ENCODE measurements at regions not wholly inside any gene's neighbourhood (a gene's known extent, or its start where the extent isn't known, plus 50 kb on each side); places are given as distances from the start of the nearest gene placed in this dataset.
A peak's percentile ranks its signal among the peaks of the same experiment; 100 is the strongest.
"Not testable (repeated sequence)": the region's sequence is repeated elsewhere in the genome, so short reads cannot be mapped to it uniquely, and the experiment has no call there.

DNA sequence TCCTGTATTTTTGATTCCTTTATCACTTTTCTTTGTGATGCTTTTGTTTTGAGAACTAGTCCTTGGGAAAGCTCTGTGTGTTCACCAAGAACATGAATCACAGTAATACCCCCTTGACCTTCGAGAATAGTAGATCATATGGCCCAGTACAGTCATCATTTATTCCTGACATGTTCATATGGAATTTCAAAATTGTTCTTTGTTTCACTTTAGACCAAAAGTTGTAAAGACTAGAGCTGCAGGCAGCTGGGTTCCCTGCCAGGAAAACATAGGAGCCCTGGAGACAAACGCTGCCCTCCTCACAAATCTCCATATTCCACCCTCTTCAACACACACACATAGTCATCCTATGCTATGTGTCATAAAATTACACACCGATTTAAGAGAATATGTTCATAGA, 621.2 kb upstream of the EYS start:
- DNase-seq (ENCODE audit: low spot score), result no peak
- ATAC-seq, result no peak
- intact Hi-C loops (cut with DNase I), result no loop called here

DNA sequence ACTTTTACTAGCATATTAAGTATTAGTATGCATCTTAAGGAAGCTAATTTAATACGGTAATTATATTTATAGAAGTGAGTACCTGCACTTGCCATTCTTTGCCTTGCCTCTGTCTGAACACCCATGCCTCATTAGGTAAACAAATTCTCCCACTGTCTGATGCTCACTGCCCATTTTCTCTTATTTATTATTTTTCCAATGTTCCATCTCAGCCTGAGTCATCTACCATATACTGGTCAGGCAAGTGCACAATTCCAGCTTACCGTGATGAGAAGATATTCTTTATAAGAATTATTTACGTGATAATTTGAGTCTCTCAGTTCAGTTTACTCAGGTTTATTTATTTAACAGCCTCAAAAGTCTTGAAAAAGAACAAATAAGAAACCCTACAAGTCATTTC, 619.2 kb upstream of the EYS start:
- DNase-seq (ENCODE audit: low spot score), result no peak
- ATAC-seq, result no peak
- intact Hi-C loops (cut with DNase I), result no loop called here

- no peak for DNase-seq (ENCODE audit: low spot score)
- intact Hi-C loops (cut with DNase I), result no loop called here
- ATAC-seq, result no peak
These were observed 614.0 kb upstream of the EYS start for GRCh38 chr6:66321017-66321416.

GRCh38 chr6:66307490-66307889, 600.5 kb upstream of the EYS start:
- intact Hi-C loops (cut with DNase I), result no loop called here
- DNase-seq (ENCODE audit: low spot score) (no peak), ATAC-seq (no peak)

DNA sequence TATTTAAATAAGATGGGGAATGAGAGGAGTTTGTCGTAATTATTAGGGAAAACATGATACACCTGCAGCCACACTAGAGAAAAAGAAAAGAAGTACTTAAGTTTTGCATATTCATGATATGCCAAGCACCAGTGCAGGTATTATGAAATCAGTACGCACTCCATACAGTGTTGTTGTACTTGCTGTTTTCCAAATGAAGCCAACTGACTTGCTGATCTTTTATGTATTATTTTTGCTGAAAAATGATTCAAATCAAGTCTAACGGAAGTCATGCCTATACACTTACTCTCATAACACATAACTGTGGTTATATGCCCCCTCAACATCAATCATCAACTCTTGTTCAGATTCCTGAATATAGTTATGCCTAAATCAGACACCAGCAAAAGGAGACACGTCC, 584.9 kb upstream of the EYS start:
- intact Hi-C loops (cut with DNase I), result loop anchor here (5.0 kb wide), 1 partner anchor 1265 kb away; no protein-coding TSS in a partner anchor
- ATAC-seq, result no peak

DNA sequence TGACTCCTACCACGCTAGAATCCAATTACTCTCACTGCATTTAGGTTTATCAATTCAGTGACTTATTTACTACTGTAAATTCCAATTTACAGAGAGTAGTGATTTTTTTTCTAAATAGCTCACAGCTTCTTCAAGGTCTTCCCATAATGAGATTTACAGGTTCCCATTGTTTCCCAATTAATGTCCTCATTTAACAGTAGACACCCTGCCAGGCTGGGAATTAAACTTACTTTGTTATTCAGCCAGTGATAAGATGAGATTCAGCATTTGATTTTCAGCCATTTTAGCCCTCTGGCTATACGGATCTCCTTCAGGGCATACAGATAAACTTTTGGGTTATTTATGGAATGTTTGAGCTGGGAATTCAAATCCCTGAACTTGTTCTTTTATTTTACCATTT, 582.9 kb upstream of the EYS start:
- DNase-seq (ENCODE audit: low spot score), result no peak
- ATAC-seq, result no peak
- intact Hi-C loops (cut with DNase I), result loop anchor here (5.0 kb wide), 1 partner anchor 1263 kb away; no protein-coding TSS in a partner anchor

More for the DNA sequence above, 584.9 kb upstream of the EYS start:
- DNase-seq (ENCODE audit: low spot score), result no peak

DNA sequence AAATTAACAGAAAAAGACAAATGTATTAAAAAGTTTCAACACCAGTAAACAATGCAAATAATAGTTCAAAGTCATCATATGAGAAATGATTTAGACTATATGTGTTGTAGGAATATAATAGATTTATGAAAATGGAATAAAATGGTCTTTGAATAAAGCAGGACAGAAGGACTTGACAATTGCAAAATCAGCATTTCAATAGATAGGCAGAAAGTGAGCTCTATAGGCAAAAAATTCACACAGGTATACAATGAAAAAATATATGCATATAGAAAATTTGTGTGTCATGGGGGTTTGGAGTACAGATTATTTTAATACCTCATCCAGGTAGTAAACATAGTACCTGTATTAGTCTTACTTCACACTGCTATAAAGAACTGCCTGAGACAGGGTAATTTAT, 571.1 kb upstream of the EYS start:
- DNase-seq (ENCODE audit: low spot score), result no peak
- no peak for ATAC-seq
- intact Hi-C loops (cut with DNase I), result no loop called here

GRCh38 chr6:66277400-66277799, 570.4 kb upstream of the EYS start:
- peak; percentile 26 for ATAC-seq
- DNase-seq (ENCODE audit: low spot score), result no peak
- intact Hi-C loops (cut with DNase I), result no loop called here

DNA sequence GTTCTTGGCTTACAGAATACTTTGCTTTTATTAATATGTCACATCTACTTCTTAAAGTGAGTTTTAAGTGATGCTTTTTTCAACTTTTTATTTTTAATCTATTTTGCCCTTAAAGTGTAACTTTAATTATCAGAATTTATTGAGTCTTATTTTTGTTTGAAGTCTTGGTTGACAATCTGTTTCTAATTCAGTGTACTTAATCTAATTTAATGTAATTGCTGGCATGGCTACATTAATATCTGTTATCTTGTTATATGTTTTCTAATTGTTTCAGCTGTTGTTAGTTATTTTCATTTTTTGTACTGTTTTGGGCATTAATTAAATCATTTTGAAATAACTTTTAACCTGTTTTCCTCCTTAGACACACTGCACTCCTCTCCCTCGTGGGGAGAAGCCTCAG, 558.7 kb upstream of the EYS start:
- DNase-seq (ENCODE audit: low spot score), result no peak

DNA sequence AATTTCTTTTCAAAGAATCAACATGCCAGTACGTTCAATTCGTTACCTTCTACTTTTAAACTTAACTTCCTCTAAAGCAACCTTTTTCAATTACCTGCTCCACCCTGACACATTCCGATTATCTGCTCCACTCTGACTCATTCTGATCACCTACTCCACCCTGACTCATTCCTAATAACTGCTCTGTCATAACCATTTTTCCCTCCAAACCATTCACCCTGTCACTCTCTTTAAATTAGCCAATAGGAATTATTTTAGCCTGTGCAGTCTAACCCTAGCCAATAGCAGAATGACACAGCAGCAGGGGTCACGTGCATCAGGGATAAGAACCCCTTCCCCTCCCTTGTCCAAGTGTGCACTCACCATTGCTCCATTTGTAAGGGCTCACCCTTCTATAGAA, 557.4 kb upstream of the EYS start:
- intact Hi-C loops (cut with DNase I), result no loop called here
- ATAC-seq, result no peak
- DNase-seq (ENCODE audit: low spot score), result no peak

More for the DNA sequence above, 558.7 kb upstream of the EYS start:
- intact Hi-C loops (cut with DNase I), result no loop called here
- no peak for ATAC-seq

DNA sequence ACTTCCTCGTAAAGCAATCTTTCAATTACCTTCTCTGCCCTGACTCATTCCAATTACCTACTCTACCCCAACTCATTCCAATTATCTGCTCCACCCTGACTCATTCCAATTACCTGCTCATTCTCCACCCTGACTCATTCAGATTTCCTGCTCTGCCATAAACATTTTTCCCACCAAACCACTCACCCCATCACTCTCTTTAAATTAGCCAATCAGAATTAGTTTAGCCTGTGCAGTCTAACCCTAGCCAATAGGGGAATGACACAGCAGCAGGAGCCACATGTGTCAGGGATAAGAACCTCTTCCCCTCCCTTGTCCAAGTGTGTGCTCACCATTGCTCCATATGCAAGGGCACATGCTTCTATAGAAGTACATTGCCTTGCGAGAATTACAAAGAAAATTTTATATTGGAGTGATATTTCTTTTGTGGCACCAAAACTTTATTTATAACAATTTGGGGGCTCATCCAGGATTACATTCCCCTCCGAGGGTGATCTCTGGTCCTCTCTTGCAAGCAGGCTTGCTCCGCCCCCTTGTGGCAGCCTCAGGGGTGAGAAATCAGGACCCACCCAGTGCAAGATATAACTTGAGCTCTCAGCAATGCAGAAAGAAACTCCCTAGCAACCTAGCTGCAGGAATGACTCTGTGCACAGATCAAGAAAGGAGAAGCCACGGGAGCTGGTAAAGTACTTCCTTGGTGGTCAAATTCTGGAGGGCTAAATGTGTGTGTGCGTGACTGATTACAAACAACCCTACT, 551.9 kb upstream of the EYS start:
- intact Hi-C loops (cut with DNase I), result loop anchor here (2.0 kb wide), 1 partner anchor 72 kb away; no protein-coding TSS in a partner anchor
- DNase-seq (ENCODE audit: low spot score); ATAC-seq: not testable (repeated sequence)

GRCh38 chr6:66245231-66245630, 538.2 kb upstream of the EYS start:
- intact Hi-C loops (cut with DNase I), result no loop called here
- ATAC-seq (no peak), DNase-seq (ENCODE audit: low spot score) (no peak)

DNA sequence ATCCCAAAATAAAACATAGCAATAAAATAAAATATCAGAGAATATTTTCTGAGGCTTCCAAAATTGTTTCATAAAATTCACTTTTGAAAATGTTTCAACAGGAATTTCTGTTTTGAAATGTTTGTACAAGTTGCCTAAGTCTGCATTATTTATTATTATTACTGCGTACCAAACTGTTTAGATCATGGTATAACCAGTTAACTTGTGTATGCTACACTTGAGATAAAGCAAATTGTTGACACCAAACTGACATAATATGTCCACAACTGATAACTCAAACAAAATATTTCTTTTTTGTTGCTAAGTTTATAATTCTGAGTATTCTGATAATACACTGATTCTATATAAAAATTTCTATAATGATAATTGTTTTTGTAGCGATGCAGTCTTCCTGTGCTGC, 531.8 kb upstream of the EYS start:
- ATAC-seq (no peak), DNase-seq (ENCODE audit: low spot score) (no peak)
- intact Hi-C loops (cut with DNase I), result no loop called here

- no peak for ATAC-seq
- DNase-seq (ENCODE audit: low spot score), result no peak
- intact Hi-C loops (cut with DNase I), result no loop called here
These were observed 525.9 kb upstream of the EYS start for GRCh38 chr6:66232890-66233289.

DNA sequence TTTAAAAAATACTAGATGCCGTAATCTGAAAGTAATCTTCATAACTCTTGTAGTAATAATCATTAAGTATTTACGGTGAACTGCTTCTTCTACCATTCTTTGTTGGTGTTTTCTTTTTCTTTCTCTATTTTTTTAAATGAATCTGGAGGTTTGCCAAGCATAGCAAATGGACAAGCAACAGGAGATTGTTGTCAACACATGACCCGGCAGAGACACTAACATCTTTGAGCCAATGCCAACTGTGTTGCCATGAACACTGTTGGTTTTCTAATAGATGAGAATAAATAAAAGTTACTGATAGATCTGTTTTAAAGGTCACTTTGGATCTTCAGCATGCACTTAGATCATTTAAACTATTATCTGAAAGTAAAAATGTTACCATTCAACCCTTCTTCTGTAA, 523.6 kb upstream of the EYS start:
- intact Hi-C loops (cut with DNase I), result no loop called here
- ATAC-seq (no peak), DNase-seq (ENCODE audit: low spot score) (no peak)

- DNase-seq (ENCODE audit: low spot score) (no peak), ATAC-seq (no peak)
- intact Hi-C loops (cut with DNase I), result no loop called here
These were observed 519.1 kb upstream of the EYS start for GRCh38 chr6:66226109-66226508.

GRCh38 chr6:66210964-66211363, 503.9 kb upstream of the EYS start:
- intact Hi-C loops (cut with DNase I), result no loop called here
- ATAC-seq (no peak), DNase-seq (ENCODE audit: low spot score) (no peak)

- ATAC-seq, result no peak
- intact Hi-C loops (cut with DNase I), result no loop called here
- no peak for DNase-seq (ENCODE audit: low spot score)
These were observed 493.4 kb upstream of the EYS start for GRCh38 chr6:66200390-66200789.

DNA sequence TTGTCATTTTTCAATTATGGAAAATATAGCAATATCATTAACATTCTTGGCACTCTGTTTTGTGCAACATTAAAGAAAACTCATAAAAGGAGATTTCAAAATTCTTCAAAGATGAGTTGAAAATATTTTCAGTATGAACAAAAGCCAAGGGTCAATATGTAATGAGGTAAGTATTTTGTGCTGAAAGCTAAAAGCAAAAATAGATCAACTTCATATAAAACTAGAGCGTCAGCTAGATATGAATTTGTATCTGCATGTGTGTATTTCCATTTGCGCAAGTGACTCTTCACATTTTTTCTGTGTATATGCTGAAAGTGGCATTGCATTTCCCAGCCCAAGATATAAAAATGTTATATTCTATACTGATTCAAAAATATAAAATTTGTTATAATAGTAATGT, 492.1 kb upstream of the EYS start:
- DNase-seq (ENCODE audit: low spot score) (no peak), ATAC-seq (no peak)
- intact Hi-C loops (cut with DNase I), result no loop called here

GRCh38 chr6:66198062-66198624, 491.1 kb upstream of the EYS start:
- intact Hi-C loops (cut with DNase I), result no loop called here
- ATAC-seq, result no peak
- no peak for DNase-seq (ENCODE audit: low spot score)

DNA sequence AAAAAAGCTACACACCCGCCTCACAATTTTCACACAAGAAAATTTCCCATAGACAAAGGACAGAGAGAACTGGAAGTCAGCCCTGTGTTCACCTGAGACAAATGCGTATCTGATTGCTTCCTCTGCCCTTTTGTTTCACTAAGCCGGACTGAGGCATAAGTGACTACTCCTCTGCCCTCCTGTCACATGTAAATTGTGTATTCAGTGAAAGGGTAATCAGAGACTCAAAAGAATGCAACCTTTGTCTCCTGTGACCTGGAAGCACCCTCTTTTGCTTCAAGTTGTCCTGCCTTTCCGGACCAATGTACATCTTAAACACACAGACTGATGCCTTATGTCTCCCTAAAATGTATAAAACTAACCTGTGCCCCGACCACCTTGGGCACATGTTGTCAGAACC, 483.8 kb upstream of the EYS start:
- intact Hi-C loops (cut with DNase I), result no loop called here
- no peak for ATAC-seq
- DNase-seq (ENCODE audit: low spot score), result no peak
